Neutrophil (primary cell): ENCODE measurements at regions not wholly inside any gene's neighbourhood (a gene's known extent, or its start where the extent isn't known, plus 50 kb on each side); places are given as distances from the start of the nearest gene placed in this dataset.

Source experiments
- H3K27ac ChIP-seq: fragments of 200-600 bp; sonication (generic); 2 replicates; pipeline ENCODE4 v1.5.1; 2016; ENCODE audit warnings: mild to moderate bottlenecking, moderate library complexity
- H3K27me3 ChIP-seq: fragments of 200-600 bp; sonication (generic); 2 replicates; pipeline ENCODE4 v1.6.0; 2016; ENCODE audit warnings: mild to moderate bottlenecking
- H3K36me3 ChIP-seq: fragments of 200-600 bp; sonication (generic); 2 replicates; pipeline ENCODE4 v1.5.1; 2017
- H3K4me1 ChIP-seq, 2 experiments: fragments of 200-600 bp in 1 of 2; sonication (generic) in 1 of 2; 1 replicate in 1 of 2; 2 replicates in 1 of 2; pipeline versions ENCODE4 v1.5.1 to v1.6.1; 2013 to 2016; ENCODE audit warnings: low read depth in 1 of 2, low read length in 1 of 2, mild to moderate bottlenecking in 1 of 2, moderate library complexity in 1 of 2; ENCODE audit not compliant: control insufficient read depth in 1 of 2, insufficient read depth in 1 of 2
- H3K4me3 ChIP-seq, 2 experiments: fragments of 200-600 bp in 1 of 2; sonication (generic) in 1 of 2; 1 replicate in 1 of 2; 2 replicates in 1 of 2; pipeline ENCODE4 v1.5.1; 2013 to 2016; ENCODE audit warnings: low read depth in 1 of 2, low read length in 1 of 2, mild to moderate bottlenecking in 1 of 2, moderate library complexity in 1 of 2
- H3K9me3 ChIP-seq: fragments of 200-600 bp; sonication (generic); 2 replicates; pipeline ENCODE4 v1.5.1; 2016
- CTCF ChIP-seq: fragments of 200-600 bp; sonication (generic); IDR thresholded peaks from 2 replicates; pipeline ENCODE4 v1.5.1; 2016; ENCODE audit warnings: antibody characterized with exemption

GRCh38 chr10:44572146-44572545 is 187.2 kb upstream of the CXCL12 start:
- Histone ChIP-seq H3K9me3 (no peaks in the 10 kb centered on the region), H3K27me3 (no peaks in the 10 kb centered on the region), H3K4me3 (no peak overlapping the region), H3K4me1 (no peaks in the 10 kb centered on the region), H3K27ac (no peak overlapping the region), H3K36me3 (no peaks in the 10 kb centered on the region)
- no peak for TF ChIP-seq CTCF

- H3K9me3 ChIP-seq, result no peaks in the 10 kb centered on the region
Observed at GRCh38 chr10:44573821-44574220, 188.9 kb upstream of the CXCL12 start.

GRCh38 chr10:44574596-44575480 is 189.9 kb upstream of the CXCL12 start:
- Histone ChIP-seq H3K27me3 (no peaks in the 10 kb centered on the region), H3K9me3 (no peaks in the 10 kb centered on the region), H3K36me3 (no peaks in the 10 kb centered on the region), H3K4me3 (no peak overlapping the region), H3K27ac (no peak overlapping the region), H3K4me1 (no peaks in the 10 kb centered on the region)
- no peak for TF ChIP-seq CTCF

More at GRCh38 chr10:44573821-44574220, 188.9 kb upstream of the CXCL12 start:
- no peak for TF ChIP-seq CTCF
- no peak overlapping the region for H3K4me3 ChIP-seq
- H3K27me3 ChIP-seq, result no peaks in the 10 kb centered on the region
- no peaks in the 10 kb centered on the region for H3K36me3 ChIP-seq
- H3K27ac ChIP-seq, result no peak overlapping the region
- no peaks in the 10 kb centered on the region for H3K4me1 ChIP-seq

GRCh38 chr10:44575601-44576380 is 190.9 kb upstream of the CXCL12 start:
- no peaks in the 10 kb centered on the region for H3K9me3 ChIP-seq
- no peaks in the 10 kb centered on the region for H3K27me3 ChIP-seq
- no peak overlapping the region for H3K27ac ChIP-seq
- H3K36me3 ChIP-seq, result no peaks in the 10 kb centered on the region
- no peak for TF ChIP-seq CTCF
- H3K4me1 ChIP-seq, result no peaks in the 10 kb centered on the region
- H3K4me3 ChIP-seq, result no peak overlapping the region

- H3K4me3 ChIP-seq, result no peak overlapping the region
- no peaks in the 10 kb centered on the region for H3K9me3 ChIP-seq
- H3K4me1 ChIP-seq, result no peaks in the 10 kb centered on the region
- H3K36me3 ChIP-seq, result no peaks in the 10 kb centered on the region
- no peaks in the 10 kb centered on the region for H3K27me3 ChIP-seq
- TF ChIP-seq CTCF, result no peak
- no peak overlapping the region for H3K27ac ChIP-seq
Observed at GRCh38 chr10:44576702-44577191, 191.8 kb upstream of the CXCL12 start.
